Calu3 (cell line): ENCODE measurements at regions not wholly inside any gene's neighbourhood (a gene's known extent, or its start where the extent isn't known, plus 50 kb on each side); places are given as distances from the start of the nearest gene placed in this dataset.

ENCODE experiments used
- BruUV-seq: library from RNA; stranded (reverse); fragments of 400-500 nt; replicated peaks from 2 replicates; lab custom pipeline; 2021; lab: Mats Ljungman, UMichigan
- CTCF ChIA-PET: fragments of 300-600 bp; sonication (Branson Sonifier 250); formaldehyde crosslinking; loops from one replicate; lab custom pipeline; 2022; ENCODE audit warnings: antibody characterized with exemption; lab: Charles Lee
- DNase-seq: peaks from one replicate; pipeline ENCODE4 v3.0.0; 2022
- H3K27ac Mint-ChIP-seq: one replicate; pipeline ENCODE4 v1.8.0; 2022; ENCODE audit warnings: mixed read lengths; ENCODE audit not compliant: unreplicated experiment
- H3K27me3 Mint-ChIP-seq: one replicate; pipeline ENCODE4 v1.8.0; 2022; ENCODE audit warnings: mixed read lengths; ENCODE audit not compliant: unreplicated experiment
- H3K36me3 Mint-ChIP-seq: one replicate; pipeline ENCODE4 v1.8.0; 2022; ENCODE audit warnings: mild to moderate bottlenecking, moderate library complexity, mixed read lengths; ENCODE audit not compliant: insufficient read depth, unreplicated experiment
- H3K4me1 Mint-ChIP-seq: one replicate; pipeline ENCODE4 v1.8.0; 2022; ENCODE audit warnings: mild to moderate bottlenecking, low read depth, mixed read lengths; ENCODE audit not compliant: unreplicated experiment
- H3K4me3 Mint-ChIP-seq: one replicate; pipeline ENCODE4 v1.8.0; 2022; ENCODE audit warnings: mild to moderate bottlenecking, low read depth, moderate library complexity, mixed read lengths; ENCODE audit not compliant: unreplicated experiment
- H3K9me3 Mint-ChIP-seq: one replicate; pipeline ENCODE4 v1.8.0; 2022; ENCODE audit warnings: low read depth, mixed read lengths; ENCODE audit not compliant: unreplicated experiment
- CTCF ChIP-seq: fragments of 200-600 bp; IDR thresholded peaks from one replicate; pipeline ENCODE4 v1.8.0; 2022; ENCODE audit warnings: antibody characterized with exemption; ENCODE audit not compliant: unreplicated experiment
- intact Hi-C: fragments of 100-400 bp; cut with micrococcal nuclease; formaldehyde crosslinking; loops from one replicate; pipeline ENCODE4 v1.10.0; 2022; ENCODE audit not compliant: unreplicated experiment

GRCh38 chr13:105112561-105112960 is 1422.9 kb downstream of the EFNB2 start:
- H3K4me1 Mint-ChIP-seq = no peaks in the 10 kb centered on the region
- BruUV-seq = no TSS peak
- no peak overlapping the region for H3K4me3 Mint-ChIP-seq
- H3K36me3 Mint-ChIP-seq = no peaks in the 10 kb centered on the region
- H3K27me3 Mint-ChIP-seq = no peaks in the 10 kb centered on the region
- CTCF ChIA-PET = no interaction called here
- no peak for DNase-seq
- intact Hi-C loops = no loop called here
- no peak for TF ChIP-seq CTCF
- no peaks in the 10 kb centered on the region for H3K9me3 Mint-ChIP-seq
- no peak overlapping the region for H3K27ac Mint-ChIP-seq

- Mint-ChIP-seq H3K4me1 (no peaks in the 10 kb centered on the region), H3K27me3 (no peaks in the 10 kb centered on the region), H3K27ac (no peak overlapping the region), H3K9me3 (no peaks in the 10 kb centered on the region), H3K4me3 (no peak overlapping the region), H3K36me3 (no peaks in the 10 kb centered on the region)
- DNase-seq = no peak
- intact Hi-C loops = no loop called here
- BruUV-seq = no TSS peak
- CTCF ChIA-PET = no interaction called here
- no peak for TF ChIP-seq CTCF
Observed at GRCh38 chr13:105107781-105108180, 1427.7 kb downstream of the EFNB2 start.

GRCh38 chr13:105105471-105105870 is 1430.0 kb downstream of the EFNB2 start:
- Mint-ChIP-seq H3K4me3 (no peak overlapping the region), H3K27me3 (no peaks in the 10 kb centered on the region), H3K4me1 (no peaks in the 10 kb centered on the region), H3K36me3 (no peaks in the 10 kb centered on the region), H3K27ac (no peak overlapping the region), H3K9me3 (no peaks in the 10 kb centered on the region)
- BruUV-seq = no TSS peak
- TF ChIP-seq CTCF = no peak
- DNase-seq = no peak
- intact Hi-C loops = no loop called here
- CTCF ChIA-PET = no interaction called here

- BruUV-seq = no TSS peak
- CTCF ChIA-PET = no interaction called here
Observed at GRCh38 chr13:105097521-105097920, 1437.9 kb downstream of the EFNB2 start.

More at GRCh38 chr13:105097521-105097920, 1437.9 kb downstream of the EFNB2 start:
- TF ChIP-seq CTCF = no peak
- DNase-seq = no peak
- Mint-ChIP-seq H3K4me1 (no peaks in the 10 kb centered on the region), H3K27me3 (no peaks in the 10 kb centered on the region), H3K27ac (no peak overlapping the region), H3K4me3 (no peak overlapping the region), H3K36me3 (no peaks in the 10 kb centered on the region), H3K9me3 (peaks cover 3% of the 10 kb centered on the region)
- intact Hi-C loops = no loop called here
